ENCODE measurements at regions not wholly inside any gene's neighbourhood (a gene's known extent, or its start where the extent isn't known, plus 50 kb on each side); places are given as distances from the start of the nearest gene placed in this dataset.

- TF ChIP-seq, protein P1, sequence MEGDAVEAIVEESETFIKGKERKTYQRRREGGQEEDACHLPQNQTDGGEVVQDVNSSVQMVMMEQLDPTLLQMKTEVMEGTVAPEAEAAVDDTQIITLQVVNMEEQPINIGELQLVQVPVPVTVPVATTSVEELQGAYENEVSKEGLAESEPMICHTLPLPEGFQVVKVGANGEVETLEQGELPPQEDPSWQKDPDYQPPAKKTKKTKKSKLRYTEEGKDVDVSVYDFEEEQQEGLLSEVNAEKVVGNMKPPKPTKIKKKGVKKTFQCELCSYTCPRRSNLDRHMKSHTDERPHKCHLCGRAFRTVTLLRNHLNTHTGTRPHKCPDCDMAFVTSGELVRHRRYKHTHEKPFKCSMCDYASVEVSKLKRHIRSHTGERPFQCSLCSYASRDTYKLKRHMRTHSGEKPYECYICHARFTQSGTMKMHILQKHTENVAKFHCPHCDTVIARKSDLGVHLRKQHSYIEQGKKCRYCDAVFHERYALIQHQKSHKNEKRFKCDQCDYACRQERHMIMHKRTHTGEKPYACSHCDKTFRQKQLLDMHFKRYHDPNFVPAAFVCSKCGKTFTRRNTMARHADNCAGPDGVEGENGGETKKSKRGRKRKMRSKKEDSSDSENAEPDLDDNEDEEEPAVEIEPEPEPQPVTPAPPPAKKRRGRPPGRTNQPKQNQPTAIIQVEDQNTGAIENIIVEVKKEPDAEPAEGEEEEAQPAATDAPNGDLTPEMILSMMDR (conservative IDR thresholded peaks at IDR 0.05; ENCODE audit: low read length): no peak
- TF ChIP-seq EZH2phosphoT487 (IDR thresholded peaks at IDR 0.05; ENCODE audit: borderline replicate concordance, low read depth, low read length): no peak
Observed at GRCh38 chr12:25768151-25768550, 190.3 kb upstream of the RASSF8 start.
